IPS-18c (cell line): ENCODE measurements at regions not wholly inside any gene's neighbourhood (a gene's known extent, or its start where the extent isn't known, plus 50 kb on each side); places are given as distances from the start of the nearest gene placed in this dataset.

Experiments
- H3K4me3 ChIP-seq: 2 replicates; pipeline ENCODE4 v1.7.0; 2013; ENCODE audit warnings: low read depth, mild to moderate bottlenecking, low read length, moderate library complexity; ENCODE audit not compliant: insufficient read depth
- H3K9me3 ChIP-seq: one replicate; pipeline ENCODE4 v1.6.1; 2013; ENCODE audit warnings: mild to moderate bottlenecking, low read length, moderate library complexity; ENCODE audit not compliant: control insufficient read depth, insufficient read depth

- Histone ChIP-seq H3K9me3 (no peaks in the 10 kb centered on the region), H3K4me3 (no peak overlapping the region)
These were observed 172.7 kb downstream of the MYCN start for GRCh38 chr2:16112972-16113560.

GRCh38 chr2:16112251-16112971 lies 172.1 kb downstream of the MYCN start:
- H3K4me3 ChIP-seq, result no peak overlapping the region
- H3K9me3 ChIP-seq, result no peaks in the 10 kb centered on the region

GRCh38 chr2:16111838-16112210 lies 171.5 kb downstream of the MYCN start:
- H3K9me3 ChIP-seq, result no peaks in the 10 kb centered on the region
- no peak overlapping the region for H3K4me3 ChIP-seq

GRCh38 chr2:16109821-16110310 lies 169.5 kb downstream of the MYCN start:
- H3K4me3 ChIP-seq, result no peak overlapping the region
- no peaks in the 10 kb centered on the region for H3K9me3 ChIP-seq

- Histone ChIP-seq H3K9me3 (no peaks in the 10 kb centered on the region), H3K4me3 (no peak overlapping the region)
These were observed 169.0 kb downstream of the MYCN start for GRCh38 chr2:16109368-16109820.

GRCh38 chr2:16107246-16107645 lies 166.9 kb downstream of the MYCN start:
- H3K4me3 ChIP-seq, result no peak overlapping the region
- H3K9me3 ChIP-seq, result no peaks in the 10 kb centered on the region

- Histone ChIP-seq H3K4me3 (no peak overlapping the region), H3K9me3 (no peaks in the 10 kb centered on the region)
These were observed 166.3 kb downstream of the MYCN start for GRCh38 chr2:16106619-16107018.

- H3K9me3 ChIP-seq, result no peaks in the 10 kb centered on the region
- H3K4me3 ChIP-seq, result no peak overlapping the region
These were observed 165.4 kb downstream of the MYCN start for GRCh38 chr2:16105669-16106281.

GRCh38 chr2:16104949-16105668 lies 164.8 kb downstream of the MYCN start:
- Histone ChIP-seq H3K9me3 (no peaks in the 10 kb centered on the region), H3K4me3 (0 out of 2 replicates have a peak overlapping the region, but pooled peaks have one; percentile 10)

GRCh38 chr2:16104315-16104948 lies 164.1 kb downstream of the MYCN start:
- Histone ChIP-seq H3K4me3 (no peak overlapping the region), H3K9me3 (no peaks in the 10 kb centered on the region)

- H3K4me3 ChIP-seq, result no peak overlapping the region
- H3K9me3 ChIP-seq, result no peaks in the 10 kb centered on the region
These were observed 163.4 kb downstream of the MYCN start for GRCh38 chr2:16103614-16104314.

GRCh38 chr2:16102976-16103380 lies 162.6 kb downstream of the MYCN start:
- Histone ChIP-seq H3K9me3 (no peaks in the 10 kb centered on the region), H3K4me3 (no peak overlapping the region)

- H3K4me3 ChIP-seq, result no peak overlapping the region
These were observed 162.1 kb downstream of the MYCN start for GRCh38 chr2:16102358-16102975.

GRCh38 chr2:16101196-16101595 lies 160.8 kb downstream of the MYCN start:
- Histone ChIP-seq H3K9me3 (no peaks in the 10 kb centered on the region), H3K4me3 (no peak overlapping the region)

More at GRCh38 chr2:16102358-16102975, 162.1 kb downstream of the MYCN start:
- H3K9me3 ChIP-seq, result no peaks in the 10 kb centered on the region

- H3K4me3 ChIP-seq, result no peak overlapping the region
- H3K9me3 ChIP-seq, result no peaks in the 10 kb centered on the region
These were observed 159.7 kb downstream of the MYCN start for GRCh38 chr2:16100006-16100405.

GRCh38 chr2:16099326-16099725 lies 159.0 kb downstream of the MYCN start:
- Histone ChIP-seq H3K4me3 (no peak overlapping the region), H3K9me3 (no peaks in the 10 kb centered on the region)
